ENCODE measurements at regions not wholly inside any gene's neighbourhood (a gene's known extent, or its start where the extent isn't known, plus 50 kb on each side); places are given as distances from the start of the nearest gene placed in this dataset.

GRCh38 chr2:67970071-67970470 is 92.7 kb downstream of the C1D start:
- H3K4me3 ChIP-seq (replicated peaks; ENCODE audit: low read depth, low read length), result no peak overlapping the region
- no peak for DNase-seq (ENCODE audit: extremely low read depth, insufficient read length)
- TF ChIP-seq CTCF (IDR thresholded peaks at IDR 0.05; ENCODE audit: insufficient read depth, low read length, poor library complexity, severe bottlenecking), result no peak
- H3K36me3 ChIP-seq (ENCODE audit: control insufficient read depth, insufficient read depth, low read length), result no peaks in the 10 kb centered on the region
- no peaks in the 10 kb centered on the region; the same call in 1 of the 2 replicates for H3K27me3 ChIP-seq (replicated peaks; ENCODE audit: control insufficient read depth, insufficient read depth, low read length)

- TF ChIP-seq CTCF (IDR thresholded peaks at IDR 0.05; ENCODE audit: insufficient read depth, low read length, poor library complexity, severe bottlenecking), result no peak
- H3K36me3 ChIP-seq (ENCODE audit: control insufficient read depth, insufficient read depth, low read length), result no peaks in the 10 kb centered on the region
Observed at GRCh38 chr2:67970542-67970941, 92.3 kb downstream of the C1D start.

GRCh38 chr2:67974559-67975430 is 88.0 kb downstream of the C1D start:
- no peak for DNase-seq (ENCODE audit: extremely low read depth, insufficient read length)
- no peaks in the 10 kb centered on the region for H3K36me3 ChIP-seq (ENCODE audit: control insufficient read depth, insufficient read depth, low read length)
- H3K4me3 ChIP-seq (replicated peaks; ENCODE audit: low read depth, low read length), result no peak overlapping the region
- H3K27me3 ChIP-seq (replicated peaks; ENCODE audit: control insufficient read depth, insufficient read depth, low read length), result no peaks in the 10 kb centered on the region; the same call in none of the 2 replicates
- no peak for TF ChIP-seq CTCF (IDR thresholded peaks at IDR 0.05; ENCODE audit: insufficient read depth, low read length, poor library complexity, severe bottlenecking)

More at GRCh38 chr2:67970542-67970941, 92.3 kb downstream of the C1D start:
- DNase-seq (ENCODE audit: extremely low read depth, insufficient read length), result no peak
- no peak overlapping the region for H3K4me3 ChIP-seq (replicated peaks; ENCODE audit: low read depth, low read length)
- H3K27me3 ChIP-seq (replicated peaks; ENCODE audit: control insufficient read depth, insufficient read depth, low read length), result no peaks in the 10 kb centered on the region; the same call in 1 of the 2 replicates

- Histone ChIP-seq H3K36me3 (ENCODE audit: control insufficient read depth, insufficient read depth, low read length) (no peaks in the 10 kb centered on the region), H3K27me3 (replicated peaks; ENCODE audit: control insufficient read depth, insufficient read depth, low read length) (no peaks in the 10 kb centered on the region; the same call in none of the 2 replicates), H3K4me3 (replicated peaks; ENCODE audit: low read depth, low read length) (no peak overlapping the region)
- DNase-seq (ENCODE audit: extremely low read depth, insufficient read length), result no peak
- TF ChIP-seq CTCF (IDR thresholded peaks at IDR 0.05; ENCODE audit: insufficient read depth, low read length, poor library complexity, severe bottlenecking), result no peak
Observed at GRCh38 chr2:67977464-67977863, 85.3 kb downstream of the C1D start.

GRCh38 chr2:67982956-67983355 is 79.8 kb downstream of the C1D start:
- DNase-seq (ENCODE audit: extremely low read depth, insufficient read length), result no peak
- no peaks in the 10 kb centered on the region for H3K36me3 ChIP-seq (ENCODE audit: control insufficient read depth, insufficient read depth, low read length)
- TF ChIP-seq CTCF (IDR thresholded peaks at IDR 0.05; ENCODE audit: insufficient read depth, low read length, poor library complexity, severe bottlenecking), result no peak
- H3K27me3 ChIP-seq (replicated peaks; ENCODE audit: control insufficient read depth, insufficient read depth, low read length), result no peaks in the 10 kb centered on the region
- H3K4me3 ChIP-seq (replicated peaks; ENCODE audit: low read depth, low read length), result no peak overlapping the region
